C4-2B (cell line): ENCODE measurements at regions not wholly inside any gene's neighbourhood (a gene's known extent, or its start where the extent isn't known, plus 50 kb on each side); places are given as distances from the start of the nearest gene placed in this dataset.
"Not testable (repeated sequence)": the region's sequence is repeated elsewhere in the genome, so short reads cannot be mapped to it uniquely, and the experiment has no call there.

Experiments used
- H3K27ac ChIP-seq: fragments of 450-650 bp; 2 replicates; pipeline ENCODE4 v1.5.1; 2017
- CTCF ChIP-seq: fragments of 450-650 bp; conservative IDR thresholded peaks from 2 replicates; pipeline ENCODE4 v1.5.1; 2017; ENCODE audit warnings: mild to moderate bottlenecking
- ZFX ChIP-seq: fragments of 450-650 bp; IDR thresholded peaks from 2 replicates; pipeline ENCODE4 v1.6.1; 2017

- H3K27ac ChIP-seq, result no peak overlapping the region
- TF ChIP-seq ZFX (no peak), CTCF (no peak)
These were observed 98.9 kb upstream of the MAPRE2 start for GRCh38 chr18:34942276-34942675.

GRCh38 chr18:34942975-34943374 lies 98.2 kb upstream of the MAPRE2 start:
- TF ChIP-seq ZFX, result no peak
- 0 out of 2 replicates have a peak, but pooled peaks have one; percentile 6 for TF ChIP-seq CTCF
- no peak overlapping the region for H3K27ac ChIP-seq

GRCh38 chr18:34943587-34943986 lies 97.6 kb upstream of the MAPRE2 start:
- TF ChIP-seq CTCF, result no peak
- no peak for TF ChIP-seq ZFX
- H3K27ac ChIP-seq, result no peak overlapping the region

- TF ChIP-seq ZFX (no peak), CTCF (no peak)
- H3K27ac ChIP-seq, result no peak overlapping the region
These were observed 93.5 kb upstream of the MAPRE2 start for GRCh38 chr18:34947711-34948125.

GRCh38 chr18:34951625-34952379 lies 89.4 kb upstream of the MAPRE2 start:
- no peak overlapping the region for H3K27ac ChIP-seq
- TF ChIP-seq ZFX (no peak), CTCF (no peak)

GRCh38 chr18:34953212-34953611 lies 88.0 kb upstream of the MAPRE2 start:
- no peak for TF ChIP-seq ZFX
- no peak for TF ChIP-seq CTCF
- no peak overlapping the region for H3K27ac ChIP-seq

- H3K27ac ChIP-seq, result not testable (repeated sequence)
These were observed 85.7 kb upstream of the MAPRE2 start for GRCh38 chr18:34955494-34955893.

GRCh38 chr18:34956663-34957062 lies 84.5 kb upstream of the MAPRE2 start:
- TF ChIP-seq CTCF (no peak), ZFX (no peak)
- no peak overlapping the region for H3K27ac ChIP-seq
